Epidermal melanocyte (primary cell): ENCODE measurements at regions not wholly inside any gene's neighbourhood (a gene's known extent, or its start where the extent isn't known, plus 50 kb on each side); places are given as distances from the start of the nearest gene placed in this dataset.
"Not testable (repeated sequence)": the region's sequence is repeated elsewhere in the genome, so short reads cannot be mapped to it uniquely, and the experiment has no call there.

Source experiments
- DNase-seq: peaks from one replicate; pipeline ENCODE4 v3.0.0; 2011; ENCODE audit warnings: low spot score; ENCODE audit not compliant: insufficient read length

DNA sequence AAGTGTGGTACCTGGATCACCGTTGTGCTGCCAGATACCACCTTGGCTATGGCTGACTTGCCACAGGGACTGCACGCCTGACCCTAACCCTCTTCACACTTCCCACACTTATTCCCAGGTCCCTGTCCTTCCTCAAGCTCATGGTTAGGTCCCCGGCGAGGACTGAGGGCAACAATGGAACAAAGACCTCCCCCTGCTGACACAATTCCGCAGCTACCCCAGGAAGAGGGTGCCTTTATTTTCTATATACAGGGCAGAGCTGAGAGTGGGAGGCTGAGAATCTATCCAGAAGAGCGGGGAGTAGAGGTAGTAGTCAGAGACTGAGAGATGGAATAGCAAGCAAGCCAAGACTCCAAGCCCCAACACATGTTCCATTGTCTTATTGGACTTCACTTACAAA lies 118.1 kb upstream of the SEM1 start:
- DNase-seq, result no peak

DNA sequence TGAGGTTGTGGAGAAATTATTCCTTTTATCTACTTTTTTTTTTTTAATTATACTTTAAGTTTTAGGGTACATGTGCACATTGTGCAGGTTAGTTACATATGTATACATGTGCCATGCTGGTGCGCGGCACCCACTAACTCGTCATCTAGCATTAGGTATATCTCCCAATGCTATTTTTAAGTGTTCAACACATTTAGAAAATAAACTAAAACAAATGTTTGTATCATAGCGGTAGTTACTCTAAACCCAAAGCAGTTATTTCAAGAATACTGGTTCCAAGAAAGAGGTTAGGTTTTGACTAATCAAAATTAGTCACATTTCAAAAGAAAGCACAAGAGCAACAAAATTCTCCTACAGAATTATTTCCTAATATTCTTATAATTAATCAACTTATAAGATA lies 119.5 kb upstream of the SEM1 start:
- DNase-seq, result not testable (repeated sequence)

DNA sequence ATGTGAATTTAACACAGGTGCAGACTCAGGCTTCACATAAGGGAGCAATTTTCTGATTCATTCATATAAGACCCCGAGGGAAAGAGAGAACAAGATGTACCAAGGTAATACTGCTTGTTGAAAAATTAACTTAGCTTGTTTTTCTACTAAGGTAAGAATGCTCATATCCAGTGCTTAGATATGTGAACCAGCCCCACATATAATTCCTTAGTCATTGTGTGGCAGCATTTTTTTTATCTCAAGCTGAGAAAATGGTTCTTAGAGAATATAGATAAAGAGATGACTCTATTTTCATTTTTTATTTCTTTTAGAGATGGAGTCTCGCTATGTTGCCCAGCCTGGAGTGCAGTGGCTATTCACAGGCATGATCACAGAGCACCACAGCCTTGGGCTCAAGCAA lies 121.8 kb upstream of the SEM1 start:
- no peak for DNase-seq

DNA sequence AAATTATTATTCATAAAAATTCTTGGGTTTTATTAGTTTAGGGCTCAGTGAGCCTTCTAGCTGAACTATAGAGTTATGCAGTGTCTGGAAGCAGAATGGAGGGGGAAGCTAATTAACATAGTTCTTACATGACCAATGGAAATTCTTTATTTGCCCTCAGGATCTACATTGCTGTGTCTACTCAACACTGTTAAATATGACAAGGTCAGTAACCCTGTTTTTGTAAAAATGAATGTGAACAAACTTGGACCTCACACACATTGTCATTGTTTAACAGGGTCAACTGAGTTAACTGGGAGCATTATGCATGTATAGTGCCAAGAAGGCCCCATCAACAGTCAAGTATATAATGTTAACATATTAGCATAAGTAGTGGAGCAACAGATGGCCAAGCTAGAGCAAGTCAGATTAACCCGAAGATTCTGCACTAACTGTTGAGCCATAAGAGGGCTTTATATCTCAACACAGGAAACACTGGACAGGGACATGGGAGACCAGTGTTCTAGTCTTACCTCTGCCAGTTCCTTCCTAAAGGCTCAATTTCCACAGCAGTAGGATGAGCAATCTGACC lies 122.5 kb upstream of the SEM1 start:
- no peak for DNase-seq

- no peak for DNase-seq
Observed at GRCh38 chr7:96833676-96834453, 124.2 kb upstream of the SEM1 start.

DNA sequence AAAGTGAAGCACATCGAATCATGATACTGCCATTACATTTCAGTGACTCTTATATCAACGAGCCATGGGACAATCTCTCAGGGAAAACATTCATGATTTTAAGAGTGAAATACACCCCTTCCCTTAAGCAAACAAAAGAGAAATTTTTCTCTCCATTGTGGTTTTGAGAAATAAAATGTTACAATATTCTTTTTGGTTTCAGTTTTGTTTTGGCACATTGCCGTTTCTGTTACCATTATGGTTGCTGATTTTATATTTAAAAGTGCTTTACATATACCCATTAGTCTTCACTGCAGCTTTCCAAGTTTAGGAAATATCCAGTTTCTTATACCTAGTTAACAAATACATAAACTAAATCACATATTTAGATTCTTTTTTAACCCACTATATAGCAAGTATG lies 126.8 kb upstream of the SEM1 start:
- DNase-seq, result no peak

DNA sequence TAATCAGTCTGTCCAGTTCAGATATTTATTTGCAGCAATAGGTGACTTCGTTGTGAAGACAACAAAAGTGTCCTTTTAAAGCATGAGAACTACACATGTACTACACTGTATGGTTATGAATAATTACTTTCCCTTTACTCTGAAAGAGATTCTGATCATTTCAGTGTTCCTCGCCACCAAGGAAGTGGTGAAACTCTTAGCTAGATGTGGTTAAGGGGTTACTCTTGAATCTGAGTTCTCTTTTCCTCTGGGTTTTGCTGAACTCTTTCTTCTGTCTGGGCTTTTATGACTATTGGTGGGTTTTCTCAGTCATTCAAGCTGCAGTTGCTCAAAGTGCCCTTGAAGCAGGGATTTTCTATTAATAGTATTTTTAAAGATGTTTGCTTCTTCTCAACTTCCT lies 127.9 kb upstream of the SEM1 start:
- no peak for DNase-seq

- DNase-seq, result no peak
Observed at GRCh38 chr7:96838481-96838880, 128.8 kb upstream of the SEM1 start.

DNA sequence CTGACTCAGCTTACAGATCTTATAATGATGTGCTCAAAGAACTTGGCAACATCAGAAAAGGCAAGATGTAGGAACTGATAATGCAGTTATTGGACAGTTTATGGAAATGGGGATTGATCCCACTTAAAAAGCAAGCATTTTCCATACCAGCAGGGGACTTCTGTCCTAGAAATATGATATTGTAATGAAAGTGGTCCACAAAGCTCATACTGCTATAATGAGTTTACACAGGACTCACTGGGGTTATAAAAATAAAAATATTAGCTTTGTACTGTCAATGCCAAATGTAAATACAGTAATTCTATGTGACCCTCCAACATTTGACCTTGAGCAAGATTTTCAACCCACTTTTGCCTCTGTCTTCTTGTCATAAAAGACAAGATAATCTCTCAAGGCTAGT lies 145.5 kb upstream of the SEM1 start:
- no peak for DNase-seq

GRCh38 chr7:96855691-96856090 lies 146.0 kb upstream of the SEM1 start:
- no peak for DNase-seq

DNA sequence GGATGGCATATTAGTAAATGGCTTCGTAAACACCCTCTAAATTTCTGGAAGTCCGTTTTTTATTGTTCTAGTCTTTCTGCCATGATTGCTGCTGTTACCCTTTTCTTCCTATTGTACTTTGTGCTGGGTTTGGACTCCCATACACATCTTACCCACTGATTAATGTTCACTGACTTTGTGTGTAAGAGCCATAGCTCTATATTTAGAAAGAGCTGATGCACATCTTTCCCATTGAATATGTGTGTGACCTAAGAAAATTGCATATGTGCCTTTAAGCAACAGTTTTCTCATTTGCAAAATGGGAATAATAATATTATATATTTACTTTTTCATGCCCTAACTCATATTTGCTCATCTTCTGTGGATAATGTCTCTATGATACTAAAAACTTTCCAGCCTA lies 135.8 kb upstream of the DLX6 start:
- no peak for DNase-seq

DNA sequence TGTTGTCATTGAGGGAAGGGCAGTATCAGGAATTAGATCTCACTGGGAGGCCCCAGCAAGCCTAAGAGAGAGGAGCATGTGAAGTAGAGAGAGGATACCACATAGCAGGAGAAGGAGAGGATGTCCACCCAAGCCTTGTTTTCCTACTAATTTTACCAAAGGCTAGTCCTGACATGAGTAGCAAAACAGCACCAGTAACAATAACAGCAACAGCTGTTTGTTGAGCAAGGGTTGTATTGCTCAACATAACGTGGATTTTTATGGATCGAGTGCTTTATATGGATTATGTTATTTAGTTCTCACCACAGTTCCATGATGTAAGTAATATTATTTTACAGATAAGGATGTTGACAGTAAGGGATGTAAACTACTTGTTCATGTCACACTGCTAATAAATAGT lies 135.2 kb upstream of the DLX6 start:
- no peak for DNase-seq

GRCh38 chr7:96870934-96871333 lies 134.4 kb upstream of the DLX6 start:
- no peak for DNase-seq

DNA sequence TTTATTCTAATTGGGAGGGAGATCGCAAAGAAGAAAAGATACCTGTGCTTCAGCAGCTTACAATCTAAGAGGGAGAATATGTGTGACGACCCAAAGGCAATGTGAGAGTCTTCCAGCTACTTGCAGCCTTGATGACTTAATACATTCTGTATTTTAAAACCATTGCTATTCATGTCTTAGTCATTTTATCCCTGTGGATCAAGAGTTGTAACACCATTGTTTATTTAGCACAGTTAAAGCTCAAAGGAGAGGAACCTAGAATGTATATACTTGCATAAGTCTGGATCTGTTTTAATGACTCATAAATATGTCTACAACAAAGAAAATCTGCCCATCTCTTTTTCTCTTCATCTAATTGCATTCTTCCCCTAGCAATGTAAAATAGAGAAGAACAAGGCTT lies 117.9 kb upstream of the DLX6 start:
- DNase-seq, result no peak

DNA sequence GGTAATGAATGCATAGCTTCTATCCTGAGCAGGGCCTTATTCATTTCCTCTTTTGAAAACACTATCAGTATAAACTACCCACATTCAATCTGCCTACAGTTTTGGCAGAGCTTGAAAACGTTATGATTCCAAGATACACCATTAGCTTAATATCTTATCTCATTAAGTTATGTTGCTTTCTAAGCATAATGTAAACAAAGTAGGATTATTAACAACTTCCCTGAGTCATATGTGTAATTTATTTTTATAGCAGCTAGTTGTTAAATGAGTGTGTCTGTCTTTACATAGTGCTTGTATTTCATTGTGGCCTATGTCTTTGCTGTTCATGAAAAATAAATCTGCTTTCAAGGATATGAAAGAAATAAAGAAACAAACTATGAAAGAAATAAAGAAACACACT lies 106.2 kb upstream of the DLX6 start:
- no peak for DNase-seq

DNA sequence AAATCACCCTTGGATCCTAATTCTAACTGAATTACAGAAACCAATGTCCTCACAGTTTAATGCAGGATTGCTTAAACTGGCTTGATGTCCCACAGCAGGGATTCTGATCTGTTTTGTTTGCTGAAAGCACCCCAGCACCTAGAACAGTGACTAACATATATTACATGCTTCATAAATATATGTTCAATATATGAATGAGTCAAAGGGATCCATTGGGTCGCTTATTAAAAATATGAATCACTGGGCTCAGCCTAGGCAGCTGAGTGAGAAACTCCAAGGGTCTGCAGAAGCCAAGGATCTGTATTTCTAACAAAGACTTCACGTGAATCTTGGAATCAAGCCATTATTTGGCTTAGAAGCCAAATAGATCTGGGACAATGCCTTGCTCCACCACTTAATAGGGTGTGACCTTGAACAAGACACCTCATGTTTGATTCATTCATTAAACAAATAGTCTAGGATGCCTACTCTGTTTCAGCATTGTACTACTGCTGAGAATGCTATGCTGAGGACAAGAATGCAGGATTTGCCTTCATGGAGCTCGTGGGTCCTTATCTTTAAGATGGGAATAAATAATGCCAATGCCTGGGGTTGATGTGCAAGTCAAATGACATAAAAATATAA lies 103.4 kb upstream of the DLX6 start:
- no peak for DNase-seq

DNA sequence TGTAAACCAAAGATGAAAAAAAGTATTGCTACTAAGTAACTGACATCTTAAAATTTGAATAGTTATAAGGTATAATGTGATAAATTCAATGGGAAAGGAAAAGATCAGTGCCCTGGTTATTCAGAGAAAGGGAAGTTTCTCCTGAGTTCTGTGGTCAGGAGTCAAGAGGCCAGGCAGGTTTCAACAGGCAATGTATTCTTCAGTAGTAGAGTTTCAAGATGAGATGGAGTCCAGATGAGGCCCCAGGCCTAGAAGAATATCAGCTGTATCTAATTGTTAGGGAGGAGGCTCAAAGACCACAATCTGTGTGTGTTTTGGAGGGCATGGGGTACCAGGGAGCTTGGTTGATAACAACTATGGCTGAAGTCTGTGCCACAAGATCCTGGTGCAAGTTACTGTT lies 101.4 kb upstream of the DLX6 start:
- DNase-seq, result no peak

- no peak for DNase-seq
Observed at GRCh38 chr7:96910486-96910885, 94.9 kb upstream of the DLX6 start.

- DNase-seq, result no peak
Observed at GRCh38 chr7:96915029-96915428, 90.3 kb upstream of the DLX6 start.

DNA sequence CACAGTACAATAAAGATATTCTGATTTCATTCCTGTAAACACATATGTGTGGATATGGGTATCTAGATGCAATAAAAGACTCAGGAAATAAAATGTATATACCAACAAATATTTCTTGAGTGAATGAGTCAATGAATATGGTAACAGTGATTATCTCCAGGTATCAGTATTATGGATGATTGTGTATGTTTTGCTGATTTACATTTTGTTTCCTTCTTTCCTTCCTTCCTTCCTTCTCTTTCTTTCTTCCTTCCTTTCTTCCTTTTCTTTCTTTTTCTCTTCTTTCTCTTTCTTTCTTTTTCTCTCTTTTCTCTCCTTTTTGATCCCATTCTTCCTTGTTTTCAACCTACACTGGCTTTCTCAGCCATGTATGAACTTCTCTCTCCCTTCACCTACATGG lies 85.3 kb upstream of the DLX6 start:
- DNase-seq, result no peak

GRCh38 chr7:96920713-96921112 lies 84.6 kb upstream of the DLX6 start:
- DNase-seq, result no peak

DNA sequence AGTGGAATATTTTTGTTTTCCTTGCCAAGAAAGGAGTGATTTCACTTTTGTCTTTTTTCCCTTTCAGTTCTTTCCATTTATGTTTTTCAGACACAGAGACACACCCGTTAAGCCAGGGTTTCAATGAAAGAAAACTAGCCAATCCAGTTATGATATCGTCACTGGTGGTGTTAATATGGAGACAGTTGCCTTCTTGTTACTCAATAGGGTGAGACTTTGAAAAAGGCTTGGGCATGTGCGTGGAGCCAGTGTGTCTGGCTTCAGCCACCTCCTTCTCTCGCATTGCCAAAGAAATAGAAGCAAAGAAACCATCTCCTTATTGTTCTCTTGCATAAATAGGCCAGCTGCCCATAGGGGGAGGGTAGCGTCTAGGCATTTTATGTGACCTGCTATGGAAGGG lies 84.1 kb upstream of the DLX6 start:
- no peak for DNase-seq

GRCh38 chr7:96921771-96922170 lies 83.6 kb upstream of the DLX6 start:
- DNase-seq, result no peak
